HT1080 (cell line): ENCODE measurements at regions not wholly inside any gene's neighbourhood (a gene's known extent, or its start where the extent isn't known, plus 50 kb on each side); places are given as distances from the start of the nearest gene placed in this dataset.
"Not testable (repeated sequence)": the region's sequence is repeated elsewhere in the genome, so short reads cannot be mapped to it uniquely, and the experiment has no call there.

Source experiments
- DNase-seq: peaks from one replicate; pipeline ENCODE4 v3.0.0-alpha.2; 2015; ENCODE audit warnings: low read depth

DNA sequence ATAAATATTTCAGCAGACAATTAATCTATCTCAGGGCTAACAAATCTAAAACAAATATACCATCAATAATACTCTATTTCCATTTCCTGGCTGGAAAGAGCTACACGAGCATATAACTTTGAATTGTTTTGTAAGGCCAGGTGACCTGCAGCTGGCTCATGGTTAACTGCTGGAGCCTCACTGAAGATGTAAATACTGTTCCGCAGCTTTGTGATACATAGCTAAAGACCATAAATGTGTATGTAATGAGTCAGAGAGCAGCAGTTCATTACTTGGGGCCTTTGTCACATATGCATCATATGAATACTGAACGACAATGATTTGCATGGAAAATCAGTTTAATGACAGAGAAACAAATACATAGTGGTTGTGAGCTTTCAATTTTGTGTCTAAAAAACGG, 109.4 kb upstream of the CCN2 start:
- DNase-seq: peak; percentile 83

DNA sequence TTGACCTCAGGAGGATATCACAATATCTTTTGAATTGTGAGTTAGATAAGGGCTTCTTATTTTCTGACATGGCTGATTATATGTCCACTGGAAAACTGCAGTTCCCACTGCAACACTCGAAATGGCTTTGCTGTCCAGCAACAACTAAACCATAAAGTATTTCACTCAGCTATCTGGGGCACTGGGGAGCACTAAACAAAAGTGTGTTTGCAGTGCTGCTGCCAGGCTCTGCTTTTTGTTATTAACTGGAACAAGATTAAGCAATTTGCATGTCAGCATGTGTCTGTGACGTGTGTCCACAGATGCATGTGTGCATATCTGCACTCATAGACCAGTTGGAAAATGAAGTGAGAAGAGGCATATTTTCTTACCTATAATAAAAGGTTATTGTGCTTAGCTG, 107.8 kb upstream of the CCN2 start:
- no peak for DNase-seq

DNA sequence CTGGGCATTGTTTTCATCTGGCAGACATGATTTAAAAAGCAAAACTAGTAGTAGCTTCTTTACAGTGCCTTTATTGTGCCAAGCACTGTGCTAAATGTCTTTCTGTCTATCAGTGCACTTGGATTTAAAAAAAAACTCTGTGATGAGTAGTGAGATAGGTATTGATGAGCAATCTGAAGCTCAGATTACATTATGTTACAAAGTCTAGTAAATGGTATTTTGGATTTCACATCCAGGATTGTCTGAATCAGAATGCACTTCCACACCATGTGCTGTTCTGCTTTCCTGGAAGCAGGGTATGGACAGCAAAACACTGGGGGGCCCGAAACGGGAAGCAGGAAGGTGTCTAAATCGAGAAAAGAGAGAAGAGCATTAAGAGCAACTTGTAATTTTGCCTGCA, 103.4 kb upstream of the CCN2 start:
- DNase-seq: peak; percentile 72

DNA sequence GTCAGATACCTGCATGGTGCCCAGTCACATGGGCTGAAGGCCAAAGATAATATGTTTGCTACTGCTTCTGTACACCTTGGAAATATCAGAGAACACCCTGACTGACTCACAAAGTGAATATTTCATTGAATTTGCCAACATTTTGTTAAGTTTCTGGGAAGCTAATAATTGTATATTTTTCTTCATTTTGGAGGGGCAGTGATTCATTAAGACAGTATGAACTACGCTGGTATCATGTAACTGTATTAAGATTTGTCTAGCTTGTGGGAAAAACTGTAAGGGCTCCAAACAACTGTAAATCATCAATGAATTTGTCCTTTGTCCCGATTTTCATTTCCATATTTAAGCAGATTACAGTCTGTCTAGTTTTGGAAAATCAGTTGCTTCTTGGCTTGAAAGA, 102.3 kb upstream of the CCN2 start:
- DNase-seq: no peak

GRCh38 chr6:132052096-132052495, 100.9 kb upstream of the CCN2 start:
- no peak for DNase-seq

- no peak for DNase-seq
Measured at GRCh38 chr6:132045877-132046276, 94.7 kb upstream of the CCN2 start.

GRCh38 chr6:132043148-132043547, 92.0 kb upstream of the CCN2 start:
- DNase-seq: no peak

- DNase-seq: no peak
Measured at GRCh38 chr6:132041706-132042105, 90.5 kb upstream of the CCN2 start.

- no peak for DNase-seq
Measured at GRCh38 chr6:132028029-132028428, 76.9 kb upstream of the CCN2 start.

DNA sequence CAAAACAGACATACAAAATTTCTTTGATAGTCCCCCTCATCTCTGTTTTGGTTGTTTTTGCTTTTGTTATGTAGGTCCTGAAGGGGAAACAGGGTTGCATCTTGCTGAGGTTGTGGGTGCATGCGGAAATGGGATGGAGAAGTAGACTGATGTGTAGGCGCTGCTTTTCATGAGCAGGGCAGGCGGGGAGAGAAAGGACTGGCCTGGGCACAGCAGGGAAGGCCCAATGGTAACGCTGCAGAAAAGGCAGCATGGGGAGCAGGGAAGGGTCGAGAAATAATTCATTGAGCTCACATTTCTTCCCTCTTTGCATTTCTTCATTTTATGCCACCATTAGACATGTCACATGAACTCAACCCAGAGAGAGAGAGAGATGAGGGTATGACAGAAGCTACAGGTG, 74.3 kb upstream of the CCN2 start:
- no peak for DNase-seq

DNA sequence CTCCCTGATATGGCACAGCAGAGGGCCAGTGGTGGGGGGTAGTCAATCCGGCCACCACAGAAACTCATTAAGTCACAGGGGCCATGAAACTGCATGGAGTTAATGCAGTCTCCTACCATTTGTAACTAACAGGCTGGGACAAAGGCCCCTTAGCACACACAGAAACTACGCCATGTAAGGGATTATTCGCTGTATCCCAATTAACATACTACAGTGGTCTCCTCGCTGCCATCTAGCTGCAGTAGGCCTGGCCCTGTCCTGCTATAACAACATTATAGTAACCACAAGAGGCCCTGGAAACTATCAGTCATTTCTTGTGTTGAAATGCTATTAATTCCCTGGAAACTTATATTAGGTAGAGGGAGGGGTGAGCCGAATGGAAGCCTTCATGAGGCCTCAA, 72.3 kb upstream of the CCN2 start:
- no peak for DNase-seq

GRCh38 chr6:132021552-132022375, 70.6 kb upstream of the CCN2 start:
- DNase-seq: no peak

- not testable (repeated sequence) for DNase-seq
Measured at GRCh38 chr6:132020918-132021317, 69.7 kb upstream of the CCN2 start.

- no peak for DNase-seq
Measured at GRCh38 chr6:132020138-132020581, 69.0 kb upstream of the CCN2 start.

- DNase-seq: no peak
Measured at GRCh38 chr6:132019586-132019985, 68.4 kb upstream of the CCN2 start.

DNA sequence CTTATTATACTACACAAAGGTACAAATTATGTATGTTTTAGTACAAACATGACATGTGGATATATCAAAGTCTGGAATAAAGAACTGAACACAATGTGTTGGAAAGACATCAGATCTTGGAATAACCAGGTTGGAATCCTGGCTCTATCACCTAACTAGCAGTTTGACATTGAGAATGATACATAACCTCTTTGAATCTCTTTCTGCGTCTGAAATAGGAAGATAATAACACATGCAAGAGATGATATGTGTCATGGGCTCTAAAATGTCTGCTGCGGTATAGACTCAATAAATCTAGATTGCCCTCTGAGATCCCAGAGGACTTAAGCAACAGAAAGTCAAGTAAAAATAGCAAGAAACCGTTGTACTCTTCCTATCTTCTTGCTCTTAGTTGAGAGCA, 66.8 kb upstream of the CCN2 start:
- DNase-seq: no peak

DNA sequence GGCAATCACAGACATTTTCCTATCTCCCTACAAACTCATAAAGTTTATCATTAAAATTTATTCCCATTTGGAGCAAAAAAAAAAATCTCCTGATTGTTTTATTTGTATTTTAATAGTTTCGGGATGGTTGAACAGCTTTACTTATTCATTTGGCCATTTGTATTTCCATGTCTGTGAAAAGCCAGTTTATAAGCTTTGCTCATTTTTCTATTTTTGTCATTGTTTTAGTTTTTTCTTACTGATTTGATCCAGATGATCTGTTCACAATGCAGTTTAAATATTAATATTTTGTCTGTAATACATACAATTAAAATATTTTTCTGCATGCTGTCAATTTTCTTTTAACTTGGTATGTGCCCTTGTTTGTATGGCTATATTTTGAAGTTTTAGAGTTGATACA, 65.2 kb upstream of the CCN2 start:
- no peak for DNase-seq

DNA sequence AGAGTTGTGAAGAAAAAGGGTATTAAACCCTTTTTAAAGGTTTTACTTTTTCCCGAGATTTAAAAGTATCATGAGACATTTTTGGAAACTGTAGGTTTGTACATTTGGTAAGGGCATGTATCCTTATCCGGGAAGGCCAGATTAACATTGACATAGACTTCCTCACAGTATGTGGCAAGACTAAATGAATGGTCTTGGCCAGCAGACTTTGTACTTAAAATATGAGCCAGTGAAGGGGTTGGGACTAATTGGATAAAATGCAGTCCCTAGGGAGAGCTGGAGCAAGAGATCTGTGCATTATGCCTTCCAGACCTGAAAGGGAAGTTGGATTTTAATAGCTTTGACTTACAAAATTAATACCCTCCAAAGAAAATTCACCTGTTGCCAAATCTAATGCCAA, 60.4 kb upstream of the CCN2 start:
- DNase-seq: no peak

DNA sequence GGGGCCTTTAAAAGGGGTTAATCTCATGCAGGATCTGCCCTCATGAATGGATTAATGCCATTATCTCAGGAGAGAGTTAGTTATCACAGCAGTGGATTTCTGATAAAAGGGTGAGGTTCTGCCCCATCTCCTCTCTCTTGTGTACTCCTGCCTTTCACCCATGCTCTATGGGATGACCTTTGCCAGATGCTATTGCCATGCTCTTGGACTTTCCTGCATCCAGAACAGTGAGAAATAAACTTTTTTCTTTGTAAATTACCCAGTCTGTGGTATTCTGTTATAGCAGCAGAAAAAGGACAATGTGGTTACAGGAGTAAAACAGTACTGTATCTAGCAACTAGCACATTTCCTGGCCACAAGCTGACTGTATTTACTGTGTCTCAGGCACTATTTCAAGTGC, 58.0 kb upstream of the CCN2 start:
- no peak for DNase-seq

GRCh38 chr6:132007474-132008190, 56.5 kb upstream of the CCN2 start:
- peak; percentile 59 for DNase-seq

DNA sequence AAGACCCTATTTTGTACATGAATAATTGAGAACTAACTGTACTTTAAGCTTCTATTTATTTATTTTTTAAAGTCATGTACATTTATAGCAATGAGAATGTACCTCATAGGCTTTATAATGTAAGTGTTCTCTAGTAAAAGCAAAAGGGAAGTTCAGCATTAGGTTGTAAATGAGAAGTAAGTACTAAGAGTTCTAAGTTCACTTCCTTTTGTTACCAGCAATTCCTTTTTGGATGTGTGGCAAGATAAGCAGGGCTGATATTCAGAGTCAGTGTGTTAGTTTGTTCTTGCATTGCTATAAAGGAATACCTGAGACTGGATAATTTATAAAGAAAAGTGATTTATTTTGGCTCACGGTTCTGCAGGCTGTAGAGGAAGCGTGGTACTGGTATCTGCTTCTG, 54.0 kb upstream of the CCN2 start:
- DNase-seq: no peak

DNA sequence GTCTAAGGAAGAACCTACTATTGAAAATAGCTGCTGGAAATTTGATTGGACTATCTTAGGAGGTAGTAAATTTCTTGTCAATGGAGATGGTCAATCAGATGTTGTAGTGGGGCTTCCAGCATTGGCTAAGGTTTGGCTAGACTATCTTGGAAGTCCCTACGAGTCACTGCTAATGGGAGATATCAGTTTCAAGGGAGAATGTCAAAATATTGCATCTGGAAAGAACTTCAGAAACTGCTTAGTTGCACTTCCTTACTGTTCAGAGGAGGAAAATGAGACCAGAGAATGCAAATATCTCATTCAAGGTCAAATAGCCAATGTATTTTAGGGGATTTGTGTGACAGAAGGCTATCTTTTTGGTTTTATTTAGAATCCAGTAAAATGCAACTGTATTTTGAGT, 53.5 kb upstream of the CCN2 start:
- no peak for DNase-seq
